ENCODE measurements at regions not wholly inside any gene's neighbourhood (a gene's known extent, or its start where the extent isn't known, plus 50 kb on each side); places are given as distances from the start of the nearest gene placed in this dataset.
"Not testable (repeated sequence)": the region's sequence is repeated elsewhere in the genome, so short reads cannot be mapped to it uniquely, and the experiment has no call there.

- DNase-seq: not testable (repeated sequence)
These were observed 623.1 kb downstream of the DSC3 start for GRCh38 chr18:30419399-30419798.

GRCh38 chr18:30415903-30416302 lies 626.6 kb downstream of the DSC3 start:
- DNase-seq: no peak

GRCh38 chr18:30409120-30409519 lies 633.4 kb downstream of the DSC3 start:
- DNase-seq: no peak

GRCh38 chr18:30406728-30407127 lies 635.8 kb downstream of the DSC3 start:
- no peak for DNase-seq

GRCh38 chr18:30405038-30405437 lies 637.5 kb downstream of the DSC3 start:
- DNase-seq: no peak

- DNase-seq: no peak
These were observed 638.1 kb downstream of the DSC3 start for GRCh38 chr18:30404422-30404821.

- DNase-seq: no peak
These were observed 639.3 kb downstream of the DSC3 start for GRCh38 chr18:30403278-30403677.

GRCh38 chr18:30387401-30387800 lies 655.1 kb downstream of the DSC3 start:
- DNase-seq: no peak

GRCh38 chr18:30386624-30387023 lies 655.9 kb downstream of the DSC3 start:
- no peak for DNase-seq

- DNase-seq: no peak
These were observed 656.9 kb downstream of the DSC3 start for GRCh38 chr18:30385684-30386083.

GRCh38 chr18:30381826-30382225 lies 660.7 kb downstream of the DSC3 start:
- DNase-seq: no peak

GRCh38 chr18:30378097-30378496 lies 664.4 kb downstream of the DSC3 start:
- no peak for DNase-seq

- DNase-seq: no peak
These were observed 666.0 kb downstream of the DSC3 start for GRCh38 chr18:30376515-30376914.

GRCh38 chr18:30361864-30362540 lies 680.5 kb downstream of the DSC3 start:
- DNase-seq: no peak

GRCh38 chr18:30359521-30359920 lies 683.0 kb downstream of the DSC3 start:
- no peak for DNase-seq

GRCh38 chr18:30358555-30358954 lies 684.0 kb downstream of the DSC3 start:
- no peak for DNase-seq

- DNase-seq: no peak
These were observed 689.9 kb downstream of the DSC3 start for GRCh38 chr18:30352551-30353168.

- no peak for DNase-seq
These were observed 692.3 kb downstream of the DSC3 start for GRCh38 chr18:30350263-30350662.

GRCh38 chr18:30343090-30343489 lies 699.5 kb downstream of the DSC3 start:
- no peak for DNase-seq

GRCh38 chr18:30342675-30343074 lies 699.9 kb downstream of the DSC3 start:
- no peak for DNase-seq

GRCh38 chr18:30334781-30335180 lies 707.8 kb downstream of the DSC3 start:
- DNase-seq: no peak

- DNase-seq: no peak
These were observed 709.2 kb downstream of the DSC3 start for GRCh38 chr18:30333310-30333709.

- DNase-seq: no peak
These were observed 713.7 kb downstream of the DSC3 start for GRCh38 chr18:30328839-30329238.

GRCh38 chr18:30302181-30302580 lies 740.4 kb downstream of the DSC3 start:
- no peak for DNase-seq

- DNase-seq: no peak
These were observed 743.8 kb downstream of the DSC3 start for GRCh38 chr18:30298769-30299168.
